ENCODE measurements at regions not wholly inside any gene's neighbourhood (a gene's known extent, or its start where the extent isn't known, plus 50 kb on each side); places are given as distances from the start of the nearest gene placed in this dataset.
A peak's percentile ranks its signal among the peaks of the same experiment; 100 is the strongest.

DNA sequence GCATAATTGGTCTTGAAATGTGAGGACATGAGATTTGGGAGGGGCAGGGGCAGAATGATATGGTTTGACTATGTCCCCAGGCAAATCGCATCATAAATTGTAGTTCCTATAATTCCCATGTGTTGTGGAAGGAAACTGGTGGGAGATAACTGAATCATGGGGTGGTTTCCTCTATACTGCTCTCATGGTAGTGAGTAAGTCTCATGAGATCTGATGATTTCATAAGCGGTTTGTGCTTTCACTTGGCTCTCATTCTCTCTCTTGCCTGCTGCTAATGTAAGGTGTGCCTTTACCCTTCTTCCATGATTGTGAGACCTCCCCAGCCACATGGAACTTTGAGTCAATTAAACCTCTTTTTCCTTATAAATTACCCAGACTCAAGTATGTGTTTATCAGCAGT is 2595.9 kb downstream of the PCDH7 start:
- no peak overlapping the region for H3K4me3 ChIP-seq
- no peak for DNase-seq
- in situ Hi-C loops (cut with MboI; ENCODE audit: low sequenced_read_pairs in 4 of 4) (no loop called here), intact Hi-C loops (cut with DNase I; ENCODE audit: low total_unique reads) (no loop called here)
- H3K9me3 ChIP-seq: no peaks in the 10 kb centered on the region
- no peaks in the 10 kb centered on the region for H3K27me3 ChIP-seq
- ATAC-seq: no peak
- H3K36me3 ChIP-seq: no peaks in the 10 kb centered on the region
- TF ChIP-seq POLR2A (IDR thresholded peaks at IDR 0.05): no peak
- TF ChIP-seq, protein P1, sequence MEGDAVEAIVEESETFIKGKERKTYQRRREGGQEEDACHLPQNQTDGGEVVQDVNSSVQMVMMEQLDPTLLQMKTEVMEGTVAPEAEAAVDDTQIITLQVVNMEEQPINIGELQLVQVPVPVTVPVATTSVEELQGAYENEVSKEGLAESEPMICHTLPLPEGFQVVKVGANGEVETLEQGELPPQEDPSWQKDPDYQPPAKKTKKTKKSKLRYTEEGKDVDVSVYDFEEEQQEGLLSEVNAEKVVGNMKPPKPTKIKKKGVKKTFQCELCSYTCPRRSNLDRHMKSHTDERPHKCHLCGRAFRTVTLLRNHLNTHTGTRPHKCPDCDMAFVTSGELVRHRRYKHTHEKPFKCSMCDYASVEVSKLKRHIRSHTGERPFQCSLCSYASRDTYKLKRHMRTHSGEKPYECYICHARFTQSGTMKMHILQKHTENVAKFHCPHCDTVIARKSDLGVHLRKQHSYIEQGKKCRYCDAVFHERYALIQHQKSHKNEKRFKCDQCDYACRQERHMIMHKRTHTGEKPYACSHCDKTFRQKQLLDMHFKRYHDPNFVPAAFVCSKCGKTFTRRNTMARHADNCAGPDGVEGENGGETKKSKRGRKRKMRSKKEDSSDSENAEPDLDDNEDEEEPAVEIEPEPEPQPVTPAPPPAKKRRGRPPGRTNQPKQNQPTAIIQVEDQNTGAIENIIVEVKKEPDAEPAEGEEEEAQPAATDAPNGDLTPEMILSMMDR (IDR thresholded peaks at IDR 0.05 in 4 of 5, conservative IDR thresholded peaks at IDR 0.05 in 1 of 5): no peak
- H3K4me1 ChIP-seq: no peaks in the 10 kb centered on the region
- H3K27ac ChIP-seq: no peak overlapping the region

DNA sequence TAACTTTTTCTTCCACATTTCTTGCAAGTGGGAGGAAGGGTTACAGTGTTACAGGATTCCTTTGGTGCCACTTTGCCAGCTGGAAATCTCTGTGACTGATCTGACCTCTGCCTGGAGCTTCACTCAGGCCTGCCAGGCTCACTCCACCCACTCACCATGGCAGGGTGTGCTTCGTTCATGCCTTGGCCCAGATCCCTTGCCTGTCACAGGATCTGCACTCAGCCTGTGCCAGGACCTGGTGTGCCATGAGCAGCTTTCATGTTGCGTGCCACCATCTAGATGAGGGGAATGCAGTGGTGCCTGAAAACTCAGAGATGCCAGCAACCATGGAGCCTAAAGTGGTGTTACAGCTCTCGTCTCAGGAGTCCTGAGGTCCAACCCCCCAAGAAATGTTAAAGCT is 2596.4 kb downstream of the PCDH7 start:
- Histone ChIP-seq H3K36me3 (no peaks in the 10 kb centered on the region), H3K4me1 (no peaks in the 10 kb centered on the region), H3K27me3 (no peaks in the 10 kb centered on the region), H3K27ac (no peak overlapping the region), H3K4me3 (no peak overlapping the region), H3K9me3 (no peaks in the 10 kb centered on the region)
- intact Hi-C loops (cut with DNase I; ENCODE audit: low total_unique reads) (no loop called here), in situ Hi-C loops (cut with MboI; ENCODE audit: low sequenced_read_pairs in 4 of 4) (no loop called here)
- ATAC-seq (peak in 1 of 2 donors; percentile 61), DNase-seq (peak in 1 of 2 donors; percentile 28)
- TF ChIP-seq, protein P1 (IDR thresholded peaks at IDR 0.05 in 4 of 5, conservative IDR thresholded peaks at IDR 0.05 in 1 of 5): no peak
- TF ChIP-seq POLR2A (IDR thresholded peaks at IDR 0.05): no peak

DNA sequence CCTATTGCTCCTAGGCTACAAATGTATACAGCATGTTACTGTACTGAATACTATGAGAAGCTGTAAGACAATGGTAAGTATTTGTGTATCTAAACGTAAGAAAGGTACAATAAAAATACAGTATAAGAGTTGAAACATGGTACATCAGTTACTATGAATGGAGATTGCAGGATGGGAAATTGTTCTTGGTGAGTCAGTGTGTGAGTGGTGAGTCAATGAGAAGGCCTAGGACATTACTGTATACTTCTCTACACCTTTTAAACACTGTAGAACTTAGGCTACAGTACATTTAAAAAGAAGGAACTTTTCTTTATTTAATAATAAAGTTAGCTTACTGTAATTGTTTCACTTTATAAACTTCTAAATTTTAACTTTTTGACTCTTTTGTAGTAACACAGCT is 2603.2 kb downstream of the PCDH7 start:
- no peak overlapping the region for H3K4me3 ChIP-seq
- no peaks in the 10 kb centered on the region for H3K27me3 ChIP-seq
- no peak for ATAC-seq
- intact Hi-C loops (cut with DNase I; ENCODE audit: low total_unique reads): no loop called here
- DNase-seq: no peak
- H3K36me3 ChIP-seq: no peaks in the 10 kb centered on the region
- no peaks in the 10 kb centered on the region for H3K4me1 ChIP-seq
- no peaks in the 10 kb centered on the region for H3K9me3 ChIP-seq
- no peak overlapping the region for H3K27ac ChIP-seq
- TF ChIP-seq, protein P1 (IDR thresholded peaks at IDR 0.05 in 4 of 5, conservative IDR thresholded peaks at IDR 0.05 in 1 of 5): no peak
- no peak for TF ChIP-seq POLR2A (IDR thresholded peaks at IDR 0.05)
- in situ Hi-C loops (cut with MboI; ENCODE audit: low sequenced_read_pairs in 4 of 4): no loop called here

DNA sequence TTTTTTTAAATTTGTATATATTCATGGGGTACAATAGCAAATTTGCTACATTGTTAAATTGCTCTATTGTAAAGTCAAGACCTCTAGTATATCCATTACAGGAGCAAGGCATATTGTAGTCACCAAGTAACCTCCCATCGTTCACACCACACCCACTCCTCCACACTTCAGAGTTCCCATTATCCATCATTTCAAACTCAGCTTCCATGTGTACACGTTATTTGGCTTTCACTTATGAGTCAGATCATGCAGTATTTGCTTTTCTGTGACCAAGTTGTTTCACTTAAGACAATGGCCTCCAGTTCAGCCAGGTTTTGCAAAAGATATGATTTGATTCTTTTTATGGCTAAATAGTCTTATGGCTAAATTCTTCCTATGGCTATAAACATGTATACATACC is 2614.2 kb downstream of the PCDH7 start:
- no peak for TF ChIP-seq POLR2A (IDR thresholded peaks at IDR 0.05)
- TF ChIP-seq, protein P1 (IDR thresholded peaks at IDR 0.05 in 4 of 5, conservative IDR thresholded peaks at IDR 0.05 in 1 of 5): no peak
- H3K4me1 ChIP-seq: no peaks in the 10 kb centered on the region
- in situ Hi-C loops (cut with MboI; ENCODE audit: low sequenced_read_pairs in 4 of 4) (no loop called here), intact Hi-C loops (cut with DNase I; ENCODE audit: low total_unique reads) (no loop called here)
- no peaks in the 10 kb centered on the region for H3K27me3 ChIP-seq
- ATAC-seq (no peak), DNase-seq (no peak)
- H3K36me3 ChIP-seq: no peaks in the 10 kb centered on the region
- no peaks in the 10 kb centered on the region for H3K9me3 ChIP-seq
- H3K4me3 ChIP-seq: no peak overlapping the region
- no peak overlapping the region for H3K27ac ChIP-seq

DNA sequence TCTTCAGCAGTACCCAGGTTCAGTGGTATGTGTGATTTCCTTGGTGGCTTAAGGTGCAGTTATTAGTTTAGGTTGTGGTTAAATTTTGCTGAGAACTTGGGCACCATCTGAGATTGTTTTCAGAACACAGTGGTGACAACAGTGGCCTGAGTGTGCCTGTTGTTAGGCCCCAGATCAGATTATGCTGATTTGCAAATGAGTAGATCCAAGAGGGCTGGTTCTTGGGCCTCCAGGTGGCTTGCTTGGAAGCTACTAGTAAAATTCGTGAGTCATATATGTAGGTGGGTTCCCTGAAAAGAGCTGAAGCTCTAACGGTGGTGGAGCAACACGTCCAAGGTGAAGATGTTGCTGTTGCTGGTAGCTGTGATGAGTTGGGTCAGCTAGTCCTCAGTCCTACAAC is 2619.6 kb downstream of the PCDH7 start:
- no peaks in the 10 kb centered on the region for H3K9me3 ChIP-seq
- no peak for TF ChIP-seq POLR2A (IDR thresholded peaks at IDR 0.05)
- TF ChIP-seq, protein P1 (IDR thresholded peaks at IDR 0.05 in 4 of 5, conservative IDR thresholded peaks at IDR 0.05 in 1 of 5): no peak
- intact Hi-C loops (cut with DNase I; ENCODE audit: low total_unique reads): no loop called here

More for the DNA sequence above, 2619.6 kb downstream of the PCDH7 start:
- H3K4me3 ChIP-seq: no peak overlapping the region
- H3K4me1 ChIP-seq: no peaks in the 10 kb centered on the region
- ATAC-seq: no peak
- no peak overlapping the region for H3K27ac ChIP-seq
- no peaks in the 10 kb centered on the region for H3K36me3 ChIP-seq
- in situ Hi-C loops (cut with MboI; ENCODE audit: low sequenced_read_pairs in 4 of 4): no loop called here
- no peaks in the 10 kb centered on the region for H3K27me3 ChIP-seq
- DNase-seq: no peak
